ENCODE measurements at regions not wholly inside any gene's neighbourhood (a gene's known extent, or its start where the extent isn't known, plus 50 kb on each side); places are given as distances from the start of the nearest gene placed in this dataset.

- H3K9me2 ChIP-seq (ENCODE audit: insufficient read depth), result no peaks in the 10 kb centered on the region
- no peaks in the 10 kb centered on the region for H3K4me1 ChIP-seq (ENCODE audit: control insufficient read depth in 1 of 2, insufficient read depth in 2 of 2, low read length in 2 of 2)
- no peaks in the 10 kb centered on the region for H3K36me3 ChIP-seq (ENCODE audit: control insufficient read depth in 1 of 2, insufficient read depth in 2 of 2, low read length in 2 of 2)
- no peak overlapping the region for H2AFZ ChIP-seq (ENCODE audit: low read depth, low read length, poor library complexity, severe bottlenecking)
- CTCF ChIA-PET, result no interaction called here
- TF ChIP-seq CEBPB (IDR thresholded peaks at IDR 0.05; ENCODE audit: low read depth) (no peak), ZBTB33 (IDR thresholded peaks at IDR 0.05; ENCODE audit: extremely low read depth, insufficient replicate concordance, low read length) (no peak), CBX3 (IDR thresholded peaks at IDR 0.05; ENCODE audit: low read depth) (no peak), SIN3A (IDR thresholded peaks at IDR 0.05; ENCODE audit: low read depth) (no peak), EZH2phosphoT487 (IDR thresholded peaks at IDR 0.05; ENCODE audit: borderline replicate concordance) (no peak), SRF (IDR thresholded peaks at IDR 0.05; ENCODE audit: low read depth) (no peak), REST (IDR thresholded peaks at IDR 0.05; ENCODE audit: low read depth) (no peak), TCF7L2 (IDR thresholded peaks at IDR 0.05; ENCODE audit: borderline replicate concordance, extremely low read depth, insufficient read depth, insufficient read length) (no peak), EZH2 (IDR thresholded peaks at IDR 0.05) (no peak), FOSL1 (IDR thresholded peaks at IDR 0.05; ENCODE audit: low read depth) (no peak), MAX (IDR thresholded peaks at IDR 0.05) (no peak), POLR2A (IDR thresholded peaks at IDR 0.05; ENCODE audit: borderline replicate concordance, extremely low read depth, insufficient read depth, insufficient read length) (no peak), YY1 (IDR thresholded peaks at IDR 0.05; ENCODE audit: extremely low read depth, insufficient replicate concordance, low read depth, low read length) (no peak), CTCF (IDR thresholded peaks at IDR 0.05 in 2 of 3, conservative IDR thresholded peaks at IDR 0.05 in 1 of 3; ENCODE audit: borderline replicate concordance in 1 of 3, insufficient read depth in 1 of 3, low read depth in 2 of 3, low read length in 2 of 3) (no peak), ELF1 (IDR thresholded peaks at IDR 0.05; ENCODE audit: borderline replicate concordance, low read depth) (no peak), ZNF274 (IDR thresholded peaks at IDR 0.05; ENCODE audit: low read depth, low read length) (no peak), EGR1 (IDR thresholded peaks at IDR 0.05; ENCODE audit: low read depth) (no peak), SP1 (IDR thresholded peaks at IDR 0.05; ENCODE audit: low read depth) (no peak)
- ATAC-seq (no peak), DNase-seq (ENCODE audit: low read depth, low spot score) (no peak)
- H3K4me3 ChIP-seq (replicated peaks in 1 of 2; ENCODE audit: low read depth in 1 of 2, low read length in 2 of 2), result no peak overlapping the region
- H3K4me2 ChIP-seq (ENCODE audit: low read length), result no peak overlapping the region
- H3K27ac ChIP-seq (ENCODE audit: low read depth, low read length), result no peak overlapping the region
- H3K9ac ChIP-seq (ENCODE audit: low read length), result no peak overlapping the region
- peaks cover 22% of the 10 kb centered on the region for H3K27me3 ChIP-seq (ENCODE audit: insufficient read depth, low read length)
- RAD21 ChIA-PET (ENCODE audit: low non-redundant PET in 1 of 2, low total read pairs in 2 of 2, uncharacterized antibody in 2 of 2, unreplicated experiment in 2 of 2), result no interaction called here
- H3K79me2 ChIP-seq (ENCODE audit: insufficient read depth, low read length), result no peaks in the 10 kb centered on the region
- no TSS peak for BruUV-seq (replicated peaks)
- no peaks in the 10 kb centered on the region for H4K20me1 ChIP-seq (ENCODE audit: insufficient read depth)
- intact Hi-C loops (cut with micrococcal nuclease), result no loop called here
- H3K9me3 ChIP-seq (ENCODE audit: control insufficient read depth in 1 of 2, insufficient read depth in 1 of 2, low read depth in 1 of 2, low read length in 2 of 2), result no peaks in the 10 kb centered on the region
- POLR2A ChIA-PET, result no interaction called here
Measured at GRCh38 chr5:37966291-37966690, 126.5 kb upstream of the GDNF start.
